Ascending aorta (tissue), 2 donors: ENCODE measurements at regions not wholly inside any gene's neighbourhood (a gene's known extent, or its start where the extent isn't known, plus 50 kb on each side); places are given as distances from the start of the nearest gene placed in this dataset.
"Not testable (repeated sequence)": the region's sequence is repeated elsewhere in the genome, so short reads cannot be mapped to it uniquely, and the experiment has no call there.

Experiments used
- DNase-seq, 2 donors: peaks; one replicate each; pipeline ENCODE4 v3.0.0-alpha.2; 2019; ENCODE audit warnings: low spot score in 2 of 2
- H3K27ac ChIP-seq, 2 donors: fragments of 200-600 bp; sonication (generic); one replicate each; pipeline ENCODE4 v1.5.1; 2016 to 2017; ENCODE audit warnings: mild to moderate bottlenecking in 1 of 2
- H3K27me3 ChIP-seq: fragments of 200-600 bp; sonication (generic); one replicate; pipeline ENCODE4 v1.5.1; 2017
- H3K36me3 ChIP-seq, 2 donors: fragments of 200-600 bp; sonication (generic); one replicate each; pipeline ENCODE4 v1.5.1; 2016
- H3K4me1 ChIP-seq, 2 donors: fragments of 200-600 bp; sonication (generic); one replicate each; pipeline ENCODE4 v1.5.1; 2016 to 2017; ENCODE audit warnings: mild to moderate bottlenecking in 1 of 2
- H3K4me3 ChIP-seq, 2 donors: fragments of 200-600 bp; sonication (generic); one replicate each; pipeline ENCODE4 v1.5.1; 2016 to 2017; ENCODE audit warnings: mild to moderate bottlenecking in 1 of 2
- H3K9me3 ChIP-seq, 2 donors: fragments of 200-600 bp; sonication (generic); one replicate each; pipeline ENCODE4 v1.5.1; 2016
- CTCF ChIP-seq, 3 experiments: fragments of 200-600 bp in 2 of 3; fragments of 450-650 bp in 1 of 3; sonication (generic) in 2 of 3; IDR thresholded peaks; one replicate each; pipeline ENCODE4 v1.5.1; 2016 to 2019; ENCODE audit warnings: antibody characterized with exemption in 3 of 3, mild to moderate bottlenecking in 1 of 3, moderate library complexity in 1 of 3
- intact Hi-C: fragments of 100-400 bp; cut with DNase I; formaldehyde crosslinking; loops from one replicate; pipeline ENCODE4 v1.15.1; 2023

GRCh38 chr3:82130046-82130445 lies 368.6 kb upstream of the GBE1 start:
- H3K4me3 ChIP-seq, result no peak overlapping the region
- no peaks in the 10 kb centered on the region for H3K4me1 ChIP-seq
- no peaks in the 10 kb centered on the region for H3K9me3 ChIP-seq
- no peaks in the 10 kb centered on the region for H3K36me3 ChIP-seq
- no peak for TF ChIP-seq CTCF (IDR thresholded peaks at IDR 0.05)
- no peak overlapping the region for H3K27ac ChIP-seq
- no peaks in the 10 kb centered on the region for H3K27me3 ChIP-seq
- intact Hi-C loops, result loop anchor here (5.0 kb wide), 1 partner anchor 463 kb away; no protein-coding TSS in a partner anchor
- no peak for DNase-seq

DNA sequence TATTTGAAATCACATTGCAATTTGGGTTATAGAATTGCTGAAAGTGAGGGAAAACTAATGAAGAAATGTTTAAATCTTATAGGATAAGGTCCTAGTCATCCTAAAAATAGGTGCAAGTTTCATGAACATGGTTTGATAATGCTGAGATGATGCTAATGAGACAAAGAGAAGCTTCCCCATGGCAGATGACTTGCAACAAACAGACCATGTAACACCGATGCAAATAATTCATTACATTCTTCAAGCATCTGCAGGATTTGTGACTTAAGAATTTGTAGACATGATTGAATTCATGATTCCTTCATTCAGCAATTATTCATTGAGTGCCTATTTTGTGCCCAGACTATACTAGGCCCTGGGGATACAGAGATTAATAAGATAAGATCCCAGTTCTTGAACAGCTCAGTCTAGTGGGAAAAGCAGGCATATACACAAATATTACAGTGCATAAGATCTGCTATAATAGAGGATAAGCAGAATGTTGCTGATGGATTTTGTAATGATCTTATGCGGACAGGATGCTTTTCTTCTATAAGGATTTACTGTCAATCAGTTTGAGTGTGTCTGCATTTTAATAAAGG lies 367.9 kb upstream of the GBE1 start:
- Histone ChIP-seq H3K4me1 (no peaks in the 10 kb centered on the region), H3K4me3 (no peak overlapping the region), H3K27ac (no peak overlapping the region), H3K36me3 (no peaks in the 10 kb centered on the region), H3K27me3 (no peaks in the 10 kb centered on the region), H3K9me3 (no peaks in the 10 kb centered on the region)
- TF ChIP-seq CTCF (IDR thresholded peaks at IDR 0.05), result no peak
- DNase-seq, result no peak
- intact Hi-C loops, result no loop called here

GRCh38 chr3:82128271-82128670 lies 366.8 kb upstream of the GBE1 start:
- no peaks in the 10 kb centered on the region for H3K27me3 ChIP-seq
- intact Hi-C loops, result no loop called here
- H3K4me1 ChIP-seq, result no peaks in the 10 kb centered on the region
- H3K27ac ChIP-seq, result no peak overlapping the region
- H3K9me3 ChIP-seq, result no peaks in the 10 kb centered on the region
- TF ChIP-seq CTCF (IDR thresholded peaks at IDR 0.05), result no peak
- H3K36me3 ChIP-seq, result no peaks in the 10 kb centered on the region
- DNase-seq, result no peak
- H3K4me3 ChIP-seq, result no peak overlapping the region

DNA sequence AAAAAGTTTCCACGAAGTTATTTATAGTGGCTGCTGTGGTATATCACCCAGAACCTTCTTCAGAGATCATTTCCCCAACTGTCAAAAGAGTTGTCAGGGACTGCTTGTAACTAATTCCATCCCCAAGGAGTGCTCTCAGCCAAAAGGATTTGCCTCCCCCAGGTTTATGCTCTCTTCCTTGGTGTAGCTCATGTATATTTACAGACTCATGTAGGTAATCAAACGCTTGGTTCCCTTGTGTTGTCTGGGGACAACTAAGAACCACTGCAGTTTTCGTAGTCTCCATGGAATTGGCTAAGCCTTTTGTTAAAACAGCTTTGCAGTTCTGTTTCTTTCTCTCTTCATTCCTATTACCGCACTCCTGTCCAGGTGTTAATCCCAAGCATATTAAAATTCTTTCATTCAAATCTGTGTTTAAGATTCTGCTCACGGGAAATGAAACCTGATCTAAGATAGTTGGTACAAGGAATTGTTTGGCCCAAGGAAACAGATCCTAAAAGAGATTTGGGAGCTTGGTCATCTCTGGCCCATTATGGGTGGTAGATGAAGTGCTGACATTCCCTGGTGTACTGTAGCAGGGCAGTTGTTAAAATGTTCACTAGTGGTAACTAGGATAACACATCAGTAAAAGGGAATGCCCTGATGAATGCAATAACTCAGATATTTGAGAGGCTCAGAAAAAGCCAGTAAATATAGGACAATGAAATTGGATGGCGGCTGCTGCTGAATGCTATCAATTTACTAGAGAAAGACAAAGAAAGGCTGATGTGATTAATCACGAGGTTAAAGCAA lies 361.3 kb upstream of the GBE1 start:
- no peaks in the 10 kb centered on the region for H3K27me3 ChIP-seq
- no peaks in the 10 kb centered on the region for H3K36me3 ChIP-seq
- intact Hi-C loops, result no loop called here
- no peaks in the 10 kb centered on the region for H3K4me1 ChIP-seq
- no peaks in the 10 kb centered on the region for H3K9me3 ChIP-seq
- DNase-seq, result no peak
- no peak for TF ChIP-seq CTCF (IDR thresholded peaks at IDR 0.05)
- H3K27ac ChIP-seq, result no peak overlapping the region
- no peak overlapping the region for H3K4me3 ChIP-seq

DNA sequence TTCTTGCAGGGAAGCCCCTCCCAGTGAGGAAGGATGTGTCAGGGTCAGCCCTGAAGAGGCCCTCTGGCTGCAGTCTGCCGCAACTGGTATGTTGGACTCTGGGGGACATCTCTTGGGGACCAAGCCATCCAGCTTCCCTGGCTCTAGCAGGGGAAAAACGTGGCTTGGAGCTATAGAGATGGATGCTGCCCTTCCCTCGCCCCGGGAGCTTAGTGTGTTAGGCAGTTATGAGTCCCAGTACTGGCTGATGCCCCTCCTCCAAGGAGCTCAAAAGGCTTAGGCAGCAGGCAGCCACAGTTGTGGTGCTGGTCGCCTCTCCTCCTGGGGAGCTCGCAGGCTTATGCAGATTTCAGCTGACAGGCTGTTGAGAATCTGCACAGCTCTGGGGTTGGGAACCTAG lies 353.1 kb upstream of the GBE1 start:
- Histone ChIP-seq H3K27ac (no peak overlapping the region), H3K9me3 (peaks cover 0 to 4% of the 10 kb centered on the region in 2 donors), H3K36me3 (no peaks in the 10 kb centered on the region), H3K27me3 (no peaks in the 10 kb centered on the region), H3K4me3 (no peak overlapping the region), H3K4me1 (no peaks in the 10 kb centered on the region)
- no peak for TF ChIP-seq CTCF (IDR thresholded peaks at IDR 0.05)
- DNase-seq, result no peak
- intact Hi-C loops, result no loop called here

GRCh38 chr3:82110721-82111120 lies 349.3 kb upstream of the GBE1 start:
- H3K27me3 ChIP-seq, H3K4me1 ChIP-seq, intact Hi-C loops, H3K9me3 ChIP-seq, H3K4me3 ChIP-seq, H3K36me3 ChIP-seq, DNase-seq, H3K27ac ChIP-seq: not testable (repeated sequence)
